H9 (cell line): ENCODE measurements at regions not wholly inside any gene's neighbourhood (a gene's known extent, or its start where the extent isn't known, plus 50 kb on each side); places are given as distances from the start of the nearest gene placed in this dataset.

Source experiments
- DNase-seq: peaks from one replicate; pipeline ENCODE4 v3.0.0-alpha.2; 2017
- H2AFZ ChIP-seq: one replicate; pipeline ENCODE4 v1.6.1; 2013; ENCODE audit warnings: mild to moderate bottlenecking, low read length, control low read depth, moderate library complexity
- H2AK5ac ChIP-seq: 2 replicates; pipeline ENCODE4 v1.6.1; 2013; ENCODE audit warnings: low read length, control low read depth, mixed read lengths; ENCODE audit not compliant: insufficient read length
- H2BK120ac ChIP-seq: one replicate; pipeline ENCODE4 v1.6.1; 2013; ENCODE audit warnings: low read depth, mild to moderate bottlenecking, low read length, control low read depth, inconsistent platforms; ENCODE audit not compliant: poor library complexity, severe bottlenecking
- H2BK12ac ChIP-seq: 2 replicates; pipeline ENCODE4 v1.6.1; 2013; ENCODE audit warnings: low read length, control low read depth, mixed read lengths, low read depth; ENCODE audit not compliant: insufficient read length
- H2BK15ac ChIP-seq: 2 replicates; pipeline ENCODE4 v1.6.1; 2013; ENCODE audit warnings: low read depth, low read length, control low read depth
- H2BK20ac ChIP-seq: one replicate; pipeline ENCODE4 v1.6.1; 2013; ENCODE audit warnings: low read depth, mild to moderate bottlenecking, low read length, control low read depth, inconsistent platforms; ENCODE audit not compliant: poor library complexity, severe bottlenecking
- H2BK5ac ChIP-seq: 2 replicates; pipeline ENCODE4 v1.6.1; 2013; ENCODE audit warnings: low read length, control low read depth, mixed read lengths; ENCODE audit not compliant: insufficient read length
- H3K14ac ChIP-seq: 2 replicates; pipeline ENCODE4 v1.6.1; 2013; ENCODE audit warnings: low read length, control low read depth; ENCODE audit not compliant: insufficient read depth
- H3K18ac ChIP-seq: 2 replicates; pipeline ENCODE4 v1.6.1; 2013; ENCODE audit warnings: low read depth, mild to moderate bottlenecking, mixed read lengths, low read length, control low read depth; ENCODE audit not compliant: insufficient read length
- H3K23ac ChIP-seq: 2 replicates; pipeline ENCODE4 v1.6.1; 2013; ENCODE audit warnings: low read length, control low read depth, mixed read lengths, low read depth; ENCODE audit not compliant: insufficient read length
- H3K23me2 ChIP-seq: 2 replicates; pipeline ENCODE4 v1.6.1; 2013; ENCODE audit warnings: low read depth, mild to moderate bottlenecking, mixed read lengths, low read length, control low read depth; ENCODE audit not compliant: insufficient read length, poor library complexity, severe bottlenecking
- H3K27ac ChIP-seq: 2 replicates; pipeline ENCODE4 v1.5.1; 2013; ENCODE audit warnings: low read length, control low read depth, mixed read lengths, low read depth; ENCODE audit not compliant: insufficient read length
- H3K27me3 ChIP-seq: 2 replicates; pipeline ENCODE4 v1.6.1; 2013; ENCODE audit warnings: low read length, control low read depth, inconsistent platforms; ENCODE audit not compliant: insufficient read depth
- H3K4ac ChIP-seq: 2 replicates; pipeline ENCODE4 v1.6.1; 2013; ENCODE audit warnings: low read depth, mild to moderate bottlenecking, control low read depth, inconsistent platforms, low read length, moderate library complexity
- H3K4me1 ChIP-seq: 2 replicates; pipeline ENCODE4 v1.6.1; 2013; ENCODE audit warnings: low read length, control low read depth, inconsistent platforms; ENCODE audit not compliant: insufficient read depth
- H3K4me2 ChIP-seq: 2 replicates; pipeline ENCODE4 v1.6.1; 2013; ENCODE audit warnings: low read length, control low read depth, mixed read lengths; ENCODE audit not compliant: insufficient read length, insufficient read depth
- H3K56ac ChIP-seq: 2 replicates; pipeline ENCODE4 v1.6.1; 2013; ENCODE audit warnings: low read depth, mild to moderate bottlenecking, mixed read lengths, low read length, control low read depth; ENCODE audit not compliant: insufficient read length
- H3K79me1 ChIP-seq: 2 replicates; pipeline ENCODE4 v1.6.1; 2013; ENCODE audit warnings: low read depth, mild to moderate bottlenecking, moderate library complexity, low read length, control low read depth, inconsistent platforms; ENCODE audit not compliant: insufficient read depth, poor library complexity, severe bottlenecking
- H3K79me2 ChIP-seq: 2 replicates; pipeline ENCODE4 v1.6.1; 2013; ENCODE audit warnings: low read length, control low read depth, inconsistent platforms; ENCODE audit not compliant: insufficient read depth
- H3K9ac ChIP-seq: 2 replicates; pipeline ENCODE4 v1.6.1; 2013; ENCODE audit warnings: low read length, control low read depth, mixed read lengths; ENCODE audit not compliant: insufficient read length; ENCODE audit errors: extremely low read depth
- H3K9me3 ChIP-seq: one replicate; pipeline ENCODE4 v1.6.1; 2013; ENCODE audit warnings: low read depth, low read length, inconsistent platforms; ENCODE audit not compliant: control insufficient read depth
- H3T11ph ChIP-seq: one replicate; pipeline ENCODE4 v1.6.1; 2013; ENCODE audit warnings: mild to moderate bottlenecking, low read length, control low read depth, inconsistent platforms
- H4K20me1 ChIP-seq: one replicate; pipeline ENCODE4 v1.6.1; 2013; ENCODE audit not compliant: control insufficient read depth, insufficient read length, insufficient read depth
- H4K5ac ChIP-seq: 2 replicates; pipeline ENCODE4 v1.6.1; 2013; ENCODE audit warnings: low read depth, mild to moderate bottlenecking, mixed read lengths, low read length, control low read depth; ENCODE audit not compliant: insufficient read length
- H4K8ac ChIP-seq: replicated peaks from 2 replicates; pipeline ENCODE4 v1.6.1; 2013; ENCODE audit warnings: low read length, control low read depth, mixed read lengths, low read depth; ENCODE audit not compliant: insufficient read length
- H4K91ac ChIP-seq: 2 replicates; pipeline ENCODE4 v1.6.1; 2013; ENCODE audit warnings: low read depth, mild to moderate bottlenecking, moderate library complexity, mixed read lengths, low read length, control low read depth; ENCODE audit not compliant: insufficient read length
- H3K27ac Mint-ChIP-seq, 3 experiments: 2 replicates in 2 of 3; 3 replicates in 1 of 3; pipeline ENCODE4 v1.8.0; 2020 to 2021; ENCODE audit warnings: mixed read lengths in 3 of 3, mild to moderate bottlenecking in 1 of 3, moderate library complexity in 1 of 3
- H3K27me3 Mint-ChIP-seq: 2 replicates; pipeline ENCODE4 v1.8.0; 2021; ENCODE audit warnings: low read depth, mild to moderate bottlenecking, moderate library complexity, mixed read lengths
- H3K36me3 Mint-ChIP-seq, 3 experiments: 2 replicates in 2 of 3; 3 replicates in 1 of 3; pipeline ENCODE4 v1.8.0; 2020 to 2021; ENCODE audit warnings: low read depth in 3 of 3, mixed read lengths in 3 of 3; ENCODE audit not compliant: insufficient read depth in 1 of 3
- H3K4me1 Mint-ChIP-seq, 2 experiments: 2 replicates each; pipeline ENCODE4 v1.8.0; 2020; ENCODE audit warnings: mixed read lengths in 2 of 2
- H3K4me3 Mint-ChIP-seq, 2 experiments: 2 replicates in 1 of 2; 3 replicates in 1 of 2; pipeline ENCODE4 v1.8.0; 2020 to 2021; ENCODE audit warnings: mild to moderate bottlenecking in 2 of 2, mixed read lengths in 2 of 2, moderate library complexity in 1 of 2
- H3K9me3 Mint-ChIP-seq, 2 experiments: 2 replicates in 1 of 2; 3 replicates in 1 of 2; pipeline ENCODE4 v1.8.0; 2020; ENCODE audit warnings: mild to moderate bottlenecking in 2 of 2, mixed read lengths in 2 of 2, moderate library complexity in 1 of 2
- WGBS: extraction: QIAGEN DNeasy Blood & Tissue Kit; methylation state at CpG from one replicate; pipeline ENCODE4 v1.1.7; 2013; ENCODE audit warnings: missing lambda C conversion rate, low lambda C conversion rate, mixed read lengths; ENCODE audit not compliant: insufficient read length; ENCODE audit errors: extremely low coverage; 5-methylcytosine and 5-hydroxymethylcytosine counted together
- TF ChIP-seq, protein P1 (sequence below): fragments of 200-600 bp; sonication (generic); conservative IDR thresholded peaks from 3 replicates; pipeline ENCODE4 v1.8.0; 2021; ENCODE audit warnings: antibody characterized with exemption, mild to moderate bottlenecking

GRCh38 chr2:117755768-117756167, 58.7 kb upstream of the DDX18 start:
- Histone ChIP-seq H4K8ac (no peak overlapping the region), H3K79me1 (no peaks in the 10 kb centered on the region), H2BK120ac (no peak overlapping the region), H3K4ac (no peak overlapping the region), H2BK15ac (no peak overlapping the region), H2BK5ac (no peak overlapping the region), H4K20me1 (no peaks in the 10 kb centered on the region), H3K4me2 (no peak overlapping the region), H3K14ac (no peak overlapping the region), H2AK5ac (no peak overlapping the region), H3K18ac (no peak overlapping the region), H3K9ac (no peak overlapping the region), H3K79me2 (no peaks in the 10 kb centered on the region), H3K23ac (no peak overlapping the region), H3K27ac (no peak overlapping the region), H3T11ph (no peak overlapping the region), H3K56ac (no peak overlapping the region), H3K4me1 (no peaks in the 10 kb centered on the region), H4K5ac (no peak overlapping the region), H3K23me2 (no peaks in the 10 kb centered on the region), H2BK20ac (no peak overlapping the region), H3K9me3 (no peaks in the 10 kb centered on the region), H3K27me3 (no peaks in the 10 kb centered on the region), H4K91ac (no peak overlapping the region), H2AFZ (no peak overlapping the region), H2BK12ac (no peak overlapping the region)
- Mint-ChIP-seq H3K9me3 (peaks cover 0 to 6% of the 10 kb centered on the region in 2 experiments; a peak in 2 of 5 replicates), H3K36me3 (no peaks in the 10 kb centered on the region), H3K4me1 (no peaks in the 10 kb centered on the region), H3K27me3 (peaks cover 3% of the 10 kb centered on the region; the same call in 1 of the 2 replicates), H3K27ac (no peak overlapping the region), H3K4me3 (no peak overlapping the region)
- no CpG with 5 or more reads among the region's 2 CpGs for WGBS
- DNase-seq: no peak
- TF ChIP-seq, protein P1, sequence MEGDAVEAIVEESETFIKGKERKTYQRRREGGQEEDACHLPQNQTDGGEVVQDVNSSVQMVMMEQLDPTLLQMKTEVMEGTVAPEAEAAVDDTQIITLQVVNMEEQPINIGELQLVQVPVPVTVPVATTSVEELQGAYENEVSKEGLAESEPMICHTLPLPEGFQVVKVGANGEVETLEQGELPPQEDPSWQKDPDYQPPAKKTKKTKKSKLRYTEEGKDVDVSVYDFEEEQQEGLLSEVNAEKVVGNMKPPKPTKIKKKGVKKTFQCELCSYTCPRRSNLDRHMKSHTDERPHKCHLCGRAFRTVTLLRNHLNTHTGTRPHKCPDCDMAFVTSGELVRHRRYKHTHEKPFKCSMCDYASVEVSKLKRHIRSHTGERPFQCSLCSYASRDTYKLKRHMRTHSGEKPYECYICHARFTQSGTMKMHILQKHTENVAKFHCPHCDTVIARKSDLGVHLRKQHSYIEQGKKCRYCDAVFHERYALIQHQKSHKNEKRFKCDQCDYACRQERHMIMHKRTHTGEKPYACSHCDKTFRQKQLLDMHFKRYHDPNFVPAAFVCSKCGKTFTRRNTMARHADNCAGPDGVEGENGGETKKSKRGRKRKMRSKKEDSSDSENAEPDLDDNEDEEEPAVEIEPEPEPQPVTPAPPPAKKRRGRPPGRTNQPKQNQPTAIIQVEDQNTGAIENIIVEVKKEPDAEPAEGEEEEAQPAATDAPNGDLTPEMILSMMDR: no peak
